Fibroblast of skin of scalp (primary cell): ENCODE measurements at regions not wholly inside any gene's neighbourhood (a gene's known extent, or its start where the extent isn't known, plus 50 kb on each side); places are given as distances from the start of the nearest gene placed in this dataset.
"Not testable (repeated sequence)": the region's sequence is repeated elsewhere in the genome, so short reads cannot be mapped to it uniquely, and the experiment has no call there.

Experiments
- DNase-seq: peaks from one replicate; pipeline ENCODE4 v3.0.0-alpha.2; 2013

- no peak for DNase-seq
Observed at GRCh38 chr20:43364001-43364400, 93.7 kb upstream of the SRSF6 start.

- DNase-seq: peak; percentile 7
Observed at GRCh38 chr20:43363506-43363905, 94.2 kb upstream of the SRSF6 start.

GRCh38 chr20:43361526-43361925, 96.2 kb upstream of the SRSF6 start:
- DNase-seq: no peak

GRCh38 chr20:43360016-43360415, 97.7 kb upstream of the SRSF6 start:
- DNase-seq: no peak

- DNase-seq: no peak
Observed at GRCh38 chr20:43358811-43359210, 98.9 kb upstream of the SRSF6 start.

GRCh38 chr20:43357352-43357751, 100.3 kb upstream of the SRSF6 start:
- no peak for DNase-seq

- no peak for DNase-seq
Observed at GRCh38 chr20:43355610-43356009, 102.1 kb upstream of the SRSF6 start.

- no peak for DNase-seq
Observed at GRCh38 chr20:43352996-43353395, 104.7 kb upstream of the SRSF6 start.

- not testable (repeated sequence) for DNase-seq
Observed at GRCh38 chr20:43350694-43351093, 107.0 kb upstream of the SRSF6 start.

GRCh38 chr20:43349841-43350240, 107.9 kb upstream of the SRSF6 start:
- no peak for DNase-seq

GRCh38 chr20:43347839-43348238, 109.9 kb upstream of the SRSF6 start:
- not testable (repeated sequence) for DNase-seq

GRCh38 chr20:43345676-43346075, 112.0 kb upstream of the SRSF6 start:
- DNase-seq: no peak

- no peak for DNase-seq
Observed at GRCh38 chr20:43341511-43341910, 116.2 kb upstream of the SRSF6 start.

GRCh38 chr20:43337036-43337435, 120.7 kb upstream of the SRSF6 start:
- DNase-seq: no peak

GRCh38 chr20:43334080-43334479, 123.6 kb upstream of the SRSF6 start:
- no peak for DNase-seq

GRCh38 chr20:43331906-43332305, 125.8 kb upstream of the SRSF6 start:
- no peak for DNase-seq

GRCh38 chr20:43328697-43329096, 129.0 kb upstream of the SRSF6 start:
- DNase-seq: no peak

GRCh38 chr20:43327234-43327633, 130.5 kb upstream of the SRSF6 start:
- DNase-seq: not testable (repeated sequence)

- DNase-seq: no peak
Observed at GRCh38 chr20:43325926-43326325, 131.8 kb upstream of the SRSF6 start.

GRCh38 chr20:43323592-43323991, 133.9 kb upstream of the PTPRT start:
- DNase-seq: no peak

GRCh38 chr20:43322851-43323250, 133.1 kb upstream of the PTPRT start:
- DNase-seq: peak; percentile 43

GRCh38 chr20:43320536-43320935, 130.8 kb upstream of the PTPRT start:
- no peak for DNase-seq

- DNase-seq: no peak
Observed at GRCh38 chr20:43318755-43319297, 129.1 kb upstream of the PTPRT start.

GRCh38 chr20:43316271-43316670, 126.6 kb upstream of the PTPRT start:
- no peak for DNase-seq

GRCh38 chr20:43309266-43309665, 119.6 kb upstream of the PTPRT start:
- DNase-seq: no peak
